ENCODE measurements at regions not wholly inside any gene's neighbourhood (a gene's known extent, or its start where the extent isn't known, plus 50 kb on each side); places are given as distances from the start of the nearest gene placed in this dataset.

DNA sequence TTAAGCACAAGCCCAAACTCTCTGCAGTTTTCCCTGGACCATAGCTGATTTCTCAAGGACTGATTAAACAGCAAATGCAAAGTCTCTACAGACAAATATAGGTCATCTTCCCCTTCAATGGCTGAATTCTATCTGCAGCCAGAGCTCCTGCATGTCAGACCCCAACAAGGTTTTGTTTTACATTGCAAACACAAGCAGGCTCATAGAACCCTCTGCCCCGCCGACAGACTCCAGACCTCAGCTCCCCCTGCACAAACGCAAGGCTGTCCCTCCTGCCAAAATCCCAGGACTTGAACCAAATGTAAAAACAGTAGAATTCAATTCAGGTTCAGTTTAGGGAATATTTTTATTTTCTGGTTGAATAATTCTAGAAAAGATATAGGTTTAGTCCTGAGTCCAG lies 526.7 kb upstream of the TRPC7 start:
- Mint-ChIP-seq H3K4me1 (peaks cover 15% of the 10 kb centered on the region), H3K4me3 (peak overlapping the region; percentile 29; the same call in 2 of the 3 replicates), H3K36me3 (ENCODE audit: low read depth) (no peaks in the 10 kb centered on the region), H3K27ac (0 out of 2 replicates have a peak overlapping the region, but pooled peaks have one; percentile 41), H3K9me3 (no peaks in the 10 kb centered on the region; the same call in 2 of the 3 replicates), H3K27me3 (ENCODE audit: insufficient read depth, low read depth, poor library complexity) (no peaks in the 10 kb centered on the region)
- Histone ChIP-seq H4K20me1 (replicated peaks; ENCODE audit: insufficient read depth) (no peaks in the 10 kb centered on the region), H2AFZ (peak overlapping the region; percentile 2; the same call in 1 of the 2 replicates), H3K4me1 (ENCODE audit: insufficient read depth) (peaks cover 10% of the 10 kb centered on the region), H3K27ac (ENCODE audit: low read depth) (no peak overlapping the region), H3K79me2 (replicated peaks; ENCODE audit: insufficient read depth) (no peaks in the 10 kb centered on the region), H3K4me3 (peak overlapping the region; percentile 28; the same call in 1 of the 2 replicates), H3F3A (replicated peaks; ENCODE audit: low read depth) (no peaks in the 10 kb centered on the region), H3K4me2 (peak overlapping the region; percentile 60), H3K9me2 (ENCODE audit: insufficient read depth) (no peaks in the 10 kb centered on the region), H3K36me3 (ENCODE audit: insufficient read depth) (no peaks in the 10 kb centered on the region), H3K27me3 (ENCODE audit: insufficient read depth) (no peaks in the 10 kb centered on the region)
- DNase-seq (ENCODE audit: low spot score) = peak; percentile 6
- TF ChIP-seq ZNF331 (CRISPR knock-in tag; IDR thresholded peaks at IDR 0.05; ENCODE audit: low read depth) = no peak
- TF ChIP-seq EZH2phosphoT487 (IDR thresholded peaks at IDR 0.05; ENCODE audit: unreplicated experiment) = no peak
- no peak for TF ChIP-seq NANOG (IDR thresholded peaks at IDR 0.05; ENCODE audit: borderline replicate concordance)
- ATAC-seq = peak; percentile 70

- Histone ChIP-seq H3K27ac (ENCODE audit: low read depth) (no peak overlapping the region), H3K9me2 (ENCODE audit: insufficient read depth) (no peaks in the 10 kb centered on the region), H3F3A (replicated peaks; ENCODE audit: low read depth) (no peaks in the 10 kb centered on the region), H3K4me1 (ENCODE audit: insufficient read depth) (peaks cover 10% of the 10 kb centered on the region), H3K36me3 (ENCODE audit: insufficient read depth) (no peaks in the 10 kb centered on the region), H4K20me1 (replicated peaks; ENCODE audit: insufficient read depth) (no peaks in the 10 kb centered on the region), H3K4me2 (peak overlapping the region; percentile 60), H3K79me2 (replicated peaks; ENCODE audit: insufficient read depth) (no peaks in the 10 kb centered on the region), H3K4me3 (peak overlapping the region; percentile 28; the same call in 1 of the 2 replicates), H3K27me3 (ENCODE audit: insufficient read depth) (no peaks in the 10 kb centered on the region), H2AFZ (peak overlapping the region; percentile 16; the same call in 1 of the 2 replicates)
- H3K4me1 Mint-ChIP-seq = peaks cover 15% of the 10 kb centered on the region
- H3K36me3 Mint-ChIP-seq (ENCODE audit: low read depth) = no peaks in the 10 kb centered on the region
- no peaks in the 10 kb centered on the region; the same call in 2 of the 3 replicates for H3K9me3 Mint-ChIP-seq
- H3K27me3 Mint-ChIP-seq (ENCODE audit: insufficient read depth, low read depth, poor library complexity) = no peaks in the 10 kb centered on the region
- TF ChIP-seq, protein P1, sequence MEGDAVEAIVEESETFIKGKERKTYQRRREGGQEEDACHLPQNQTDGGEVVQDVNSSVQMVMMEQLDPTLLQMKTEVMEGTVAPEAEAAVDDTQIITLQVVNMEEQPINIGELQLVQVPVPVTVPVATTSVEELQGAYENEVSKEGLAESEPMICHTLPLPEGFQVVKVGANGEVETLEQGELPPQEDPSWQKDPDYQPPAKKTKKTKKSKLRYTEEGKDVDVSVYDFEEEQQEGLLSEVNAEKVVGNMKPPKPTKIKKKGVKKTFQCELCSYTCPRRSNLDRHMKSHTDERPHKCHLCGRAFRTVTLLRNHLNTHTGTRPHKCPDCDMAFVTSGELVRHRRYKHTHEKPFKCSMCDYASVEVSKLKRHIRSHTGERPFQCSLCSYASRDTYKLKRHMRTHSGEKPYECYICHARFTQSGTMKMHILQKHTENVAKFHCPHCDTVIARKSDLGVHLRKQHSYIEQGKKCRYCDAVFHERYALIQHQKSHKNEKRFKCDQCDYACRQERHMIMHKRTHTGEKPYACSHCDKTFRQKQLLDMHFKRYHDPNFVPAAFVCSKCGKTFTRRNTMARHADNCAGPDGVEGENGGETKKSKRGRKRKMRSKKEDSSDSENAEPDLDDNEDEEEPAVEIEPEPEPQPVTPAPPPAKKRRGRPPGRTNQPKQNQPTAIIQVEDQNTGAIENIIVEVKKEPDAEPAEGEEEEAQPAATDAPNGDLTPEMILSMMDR (conservative IDR thresholded peaks at IDR 0.05; ENCODE audit: low read depth in 2 of 2) = peak; percentile 20 to 21; a peak in 2 of 4 replicates
- TF ChIP-seq ZNF331 (CRISPR knock-in tag; IDR thresholded peaks at IDR 0.05; ENCODE audit: low read depth) = no peak
- peak; percentile 98 for ATAC-seq
- DNase-seq (ENCODE audit: low spot score) = peak; percentile 74
- peak overlapping the region; percentile 37; the same call in 1 of the 2 replicates for H3K27ac Mint-ChIP-seq
- peak overlapping the region; percentile 29; the same call in 2 of the 3 replicates for H3K4me3 Mint-ChIP-seq
These were observed 526.0 kb upstream of the TRPC7 start for GRCh38 chr5:136891175-136891972.

DNA sequence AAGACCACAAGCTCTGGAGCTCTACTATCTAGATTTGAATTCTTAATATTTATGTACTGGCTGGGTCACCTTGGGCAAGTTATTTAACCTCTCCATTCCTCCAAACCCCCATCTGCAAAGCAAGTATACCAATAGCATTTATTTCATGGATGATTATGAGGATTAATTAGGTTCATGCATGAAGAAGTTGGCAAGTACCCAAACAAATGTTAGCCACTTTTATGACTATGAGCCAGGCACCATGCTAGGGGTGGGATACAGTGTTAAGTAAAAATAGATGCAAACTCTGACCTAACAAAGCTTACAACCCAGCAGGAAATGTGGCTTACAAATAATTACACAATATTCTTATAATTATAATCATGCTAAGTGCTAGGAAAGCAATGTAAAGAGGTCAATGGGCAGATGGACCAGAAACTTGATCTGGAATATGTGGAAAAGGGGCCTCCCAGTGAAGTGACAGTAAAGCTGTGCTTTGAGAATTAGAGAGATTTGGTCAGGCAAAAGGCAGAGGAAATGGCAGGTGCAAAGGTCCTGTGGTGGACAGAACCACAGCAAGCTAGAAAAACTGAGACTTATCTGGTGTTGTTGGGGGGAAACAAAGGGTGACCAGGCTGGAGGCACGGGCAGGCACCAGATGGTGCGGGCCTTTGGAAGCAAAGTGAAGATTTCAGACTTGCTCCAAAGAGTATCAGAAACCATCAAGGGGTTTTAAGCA lies 525.2 kb upstream of the TRPC7 start:
- Histone ChIP-seq H3K9me2 (ENCODE audit: insufficient read depth) (no peaks in the 10 kb centered on the region), H3K27ac (ENCODE audit: low read depth) (no peak overlapping the region), H3K4me3 (no peak overlapping the region), H3K4me1 (ENCODE audit: insufficient read depth) (peaks cover 10% of the 10 kb centered on the region), H3K79me2 (replicated peaks; ENCODE audit: insufficient read depth) (no peaks in the 10 kb centered on the region), H3F3A (replicated peaks; ENCODE audit: low read depth) (no peaks in the 10 kb centered on the region), H2AFZ (no peak overlapping the region), H3K27me3 (ENCODE audit: insufficient read depth) (no peaks in the 10 kb centered on the region), H3K36me3 (ENCODE audit: insufficient read depth) (no peaks in the 10 kb centered on the region), H3K4me2 (no peak overlapping the region), H4K20me1 (replicated peaks; ENCODE audit: insufficient read depth) (no peaks in the 10 kb centered on the region)
- DNase-seq (ENCODE audit: low spot score) = no peak
- no peaks in the 10 kb centered on the region for H3K27me3 Mint-ChIP-seq (ENCODE audit: insufficient read depth, low read depth, poor library complexity)
- peaks cover 15% of the 10 kb centered on the region for H3K4me1 Mint-ChIP-seq
- H3K36me3 Mint-ChIP-seq (ENCODE audit: low read depth) = no peaks in the 10 kb centered on the region
- no peak for ATAC-seq
- H3K27ac Mint-ChIP-seq = no peak overlapping the region
- no peak overlapping the region for H3K4me3 Mint-ChIP-seq
- H3K9me3 Mint-ChIP-seq = no peaks in the 10 kb centered on the region; the same call in 2 of the 3 replicates
- TF ChIP-seq POLR2AphosphoS5 (IDR thresholded peaks at IDR 0.05; ENCODE audit: low read depth) = no peak
- no peak for TF ChIP-seq EZH2phosphoT487 (IDR thresholded peaks at IDR 0.05; ENCODE audit: unreplicated experiment)
- no peak for TF ChIP-seq JUNB (IDR thresholded peaks at IDR 0.05; ENCODE audit: unreplicated experiment)
- TF ChIP-seq ZNF114 (CRISPR knock-in tag; IDR thresholded peaks at IDR 0.05) = no peak

All from GM23338 (cell line).